Endothelial cell of umbilical vein (primary cell): ENCODE measurements at regions not wholly inside any gene's neighbourhood (a gene's known extent, or its start where the extent isn't known, plus 50 kb on each side); places are given as distances from the start of the nearest gene placed in this dataset.

Source experiments
- POLR2A ChIP-seq: IDR thresholded peaks from 2 replicates; pipeline ENCODE4 v1.6.1; 2012; ENCODE audit warnings: low read depth, mild to moderate bottlenecking, control low read depth, low read length
- TF ChIP-seq, protein P1 (sequence below), 2 donors: IDR thresholded peaks; 1 replicate in 1 of 2; 2 replicates in 1 of 2; pipeline ENCODE4 v1.5.1; 2011; ENCODE audit warnings: low read length in 2 of 2, mild to moderate bottlenecking in 2 of 2, moderate library complexity in 2 of 2, control low read depth in 1 of 2, inconsistent platforms in 1 of 2, low read depth in 1 of 2; ENCODE audit not compliant: insufficient read depth in 1 of 2; ENCODE audit errors: extremely low read depth in 1 of 2

DNA sequence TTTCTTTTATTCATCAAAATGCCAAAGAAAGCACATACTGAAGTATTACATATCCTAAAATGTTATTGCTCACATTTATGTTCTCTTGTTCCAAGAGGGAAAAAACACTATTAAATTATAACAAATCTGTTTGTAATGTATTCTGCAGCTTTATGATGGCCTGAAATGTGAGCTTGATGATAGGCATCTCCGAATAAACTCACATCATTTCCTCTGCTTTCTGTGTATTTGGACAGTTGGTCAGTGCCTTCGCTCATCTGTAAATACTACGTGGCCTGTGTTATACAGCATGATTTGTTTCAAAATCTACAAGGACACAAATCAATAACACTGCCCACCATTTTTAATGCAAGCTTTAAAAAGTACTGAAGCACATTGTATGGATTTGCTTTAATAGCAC, 672.8 kb upstream of the SYT4 start:
- TF ChIP-seq, protein P1, sequence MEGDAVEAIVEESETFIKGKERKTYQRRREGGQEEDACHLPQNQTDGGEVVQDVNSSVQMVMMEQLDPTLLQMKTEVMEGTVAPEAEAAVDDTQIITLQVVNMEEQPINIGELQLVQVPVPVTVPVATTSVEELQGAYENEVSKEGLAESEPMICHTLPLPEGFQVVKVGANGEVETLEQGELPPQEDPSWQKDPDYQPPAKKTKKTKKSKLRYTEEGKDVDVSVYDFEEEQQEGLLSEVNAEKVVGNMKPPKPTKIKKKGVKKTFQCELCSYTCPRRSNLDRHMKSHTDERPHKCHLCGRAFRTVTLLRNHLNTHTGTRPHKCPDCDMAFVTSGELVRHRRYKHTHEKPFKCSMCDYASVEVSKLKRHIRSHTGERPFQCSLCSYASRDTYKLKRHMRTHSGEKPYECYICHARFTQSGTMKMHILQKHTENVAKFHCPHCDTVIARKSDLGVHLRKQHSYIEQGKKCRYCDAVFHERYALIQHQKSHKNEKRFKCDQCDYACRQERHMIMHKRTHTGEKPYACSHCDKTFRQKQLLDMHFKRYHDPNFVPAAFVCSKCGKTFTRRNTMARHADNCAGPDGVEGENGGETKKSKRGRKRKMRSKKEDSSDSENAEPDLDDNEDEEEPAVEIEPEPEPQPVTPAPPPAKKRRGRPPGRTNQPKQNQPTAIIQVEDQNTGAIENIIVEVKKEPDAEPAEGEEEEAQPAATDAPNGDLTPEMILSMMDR (IDR thresholded peaks at IDR 0.05; ENCODE audit: extremely low read depth in 1 of 2, insufficient read depth in 1 of 2, low read depth in 1 of 2, low read length in 2 of 2) = no peak
- no peak for TF ChIP-seq POLR2A
